ENCODE measurements at regions not wholly inside any gene's neighbourhood (a gene's known extent, or its start where the extent isn't known, plus 50 kb on each side); places are given as distances from the start of the nearest gene placed in this dataset.

DNA sequence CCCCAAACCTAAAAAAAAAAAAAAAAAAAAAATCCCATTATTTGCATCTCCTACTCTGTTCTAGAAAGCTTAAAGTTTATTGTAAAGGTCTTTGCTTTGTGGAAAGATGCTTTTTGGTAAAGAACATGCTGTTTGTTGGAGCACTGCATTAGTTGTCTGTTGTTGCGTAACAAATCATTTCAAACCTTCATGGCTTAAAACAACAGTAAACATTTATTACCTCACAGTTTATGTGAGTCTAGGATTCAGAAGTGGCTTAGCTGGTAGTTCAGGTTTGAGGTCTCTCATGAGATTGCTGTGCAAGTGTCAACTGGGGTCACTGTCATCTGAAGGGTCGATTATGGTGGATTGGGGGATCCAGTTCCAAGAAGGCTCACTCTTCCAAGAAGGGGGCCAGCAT, 155.2 kb upstream of the ZFP64 start:
- Histone ChIP-seq H3K27me3 (ENCODE audit: control insufficient read depth, insufficient read depth, low read length) (no peaks in the 10 kb centered on the region), H3K4me3 (ENCODE audit: low read depth, low read length) (no peak overlapping the region), H3K36me3 (ENCODE audit: control insufficient read depth, insufficient read depth, low read length) (no peaks in the 10 kb centered on the region)
- TF ChIP-seq, protein P1, sequence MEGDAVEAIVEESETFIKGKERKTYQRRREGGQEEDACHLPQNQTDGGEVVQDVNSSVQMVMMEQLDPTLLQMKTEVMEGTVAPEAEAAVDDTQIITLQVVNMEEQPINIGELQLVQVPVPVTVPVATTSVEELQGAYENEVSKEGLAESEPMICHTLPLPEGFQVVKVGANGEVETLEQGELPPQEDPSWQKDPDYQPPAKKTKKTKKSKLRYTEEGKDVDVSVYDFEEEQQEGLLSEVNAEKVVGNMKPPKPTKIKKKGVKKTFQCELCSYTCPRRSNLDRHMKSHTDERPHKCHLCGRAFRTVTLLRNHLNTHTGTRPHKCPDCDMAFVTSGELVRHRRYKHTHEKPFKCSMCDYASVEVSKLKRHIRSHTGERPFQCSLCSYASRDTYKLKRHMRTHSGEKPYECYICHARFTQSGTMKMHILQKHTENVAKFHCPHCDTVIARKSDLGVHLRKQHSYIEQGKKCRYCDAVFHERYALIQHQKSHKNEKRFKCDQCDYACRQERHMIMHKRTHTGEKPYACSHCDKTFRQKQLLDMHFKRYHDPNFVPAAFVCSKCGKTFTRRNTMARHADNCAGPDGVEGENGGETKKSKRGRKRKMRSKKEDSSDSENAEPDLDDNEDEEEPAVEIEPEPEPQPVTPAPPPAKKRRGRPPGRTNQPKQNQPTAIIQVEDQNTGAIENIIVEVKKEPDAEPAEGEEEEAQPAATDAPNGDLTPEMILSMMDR (IDR thresholded peaks at IDR 0.05; ENCODE audit: insufficient read depth, low read length, severe bottlenecking), result no peak
- DNase-seq (ENCODE audit: low read depth) (peak; percentile 7), FAIRE-seq (no peak)

DNA sequence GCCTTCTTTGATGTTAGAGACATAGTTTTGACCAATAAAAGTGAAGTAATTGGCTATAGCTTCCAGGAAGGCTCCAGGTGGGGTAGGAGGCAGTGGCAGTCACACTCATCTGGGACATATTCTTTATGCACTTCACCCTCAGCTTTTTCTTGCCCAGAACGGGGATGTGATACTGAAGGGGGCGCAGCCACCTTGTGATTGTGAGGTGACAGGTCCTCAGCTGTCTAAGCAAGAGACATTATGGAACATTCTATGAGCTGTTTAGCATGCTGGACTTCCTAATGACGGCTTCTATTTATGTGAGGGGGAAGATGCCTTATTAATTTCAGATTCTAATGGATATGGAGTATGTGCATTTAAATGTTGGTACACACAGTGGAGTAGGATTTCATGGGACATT, 151.3 kb upstream of the ZFP64 start:
- Histone ChIP-seq H3K36me3 (ENCODE audit: control insufficient read depth, insufficient read depth, low read length) (no peaks in the 10 kb centered on the region), H3K27me3 (ENCODE audit: control insufficient read depth, insufficient read depth, low read length) (no peaks in the 10 kb centered on the region), H3K4me3 (ENCODE audit: low read depth, low read length) (no peak overlapping the region)
- no peak for FAIRE-seq
- no peak for DNase-seq (ENCODE audit: low read depth)
- TF ChIP-seq, protein P1 (IDR thresholded peaks at IDR 0.05; ENCODE audit: insufficient read depth, low read length, severe bottlenecking), result no peak

DNA sequence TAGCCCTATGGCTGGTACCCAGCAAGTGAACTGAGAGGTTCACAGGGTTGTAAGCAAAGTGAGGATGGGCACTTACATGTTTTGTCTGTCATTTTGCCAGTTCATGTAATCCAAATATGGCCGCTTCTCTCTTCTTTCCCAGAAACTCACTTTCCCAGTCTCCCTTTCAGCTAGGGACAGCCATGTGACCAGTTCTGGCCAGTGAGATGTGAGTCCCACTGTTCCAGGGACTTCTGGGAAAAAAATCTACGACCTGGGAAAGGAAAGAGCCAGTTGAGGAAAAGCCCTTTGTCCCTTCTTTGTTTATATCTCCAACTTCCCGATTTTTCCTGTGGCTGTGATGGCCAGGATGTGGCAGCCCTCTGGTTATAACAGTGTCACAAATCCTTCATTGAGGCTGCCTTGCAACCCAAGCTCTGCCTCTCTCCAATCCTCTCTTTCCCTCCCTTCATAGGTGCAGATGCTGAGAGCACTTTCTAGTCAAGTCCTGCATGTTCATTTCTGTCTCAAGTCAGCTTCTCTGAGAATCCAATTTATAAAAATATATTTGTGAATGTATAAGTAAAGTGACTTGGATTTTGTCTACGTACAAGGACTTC, 148.6 kb upstream of the ZFP64 start:
- DNase-seq (ENCODE audit: low read depth) (no peak), FAIRE-seq (no peak)
- TF ChIP-seq, protein P1 (IDR thresholded peaks at IDR 0.05; ENCODE audit: insufficient read depth, low read length, severe bottlenecking), result no peak
- H3K27me3 ChIP-seq (ENCODE audit: control insufficient read depth, insufficient read depth, low read length), result no peaks in the 10 kb centered on the region
- no peaks in the 10 kb centered on the region for H3K36me3 ChIP-seq (ENCODE audit: control insufficient read depth, insufficient read depth, low read length)
- H3K4me3 ChIP-seq (ENCODE audit: low read depth, low read length), result no peak overlapping the region

DNA sequence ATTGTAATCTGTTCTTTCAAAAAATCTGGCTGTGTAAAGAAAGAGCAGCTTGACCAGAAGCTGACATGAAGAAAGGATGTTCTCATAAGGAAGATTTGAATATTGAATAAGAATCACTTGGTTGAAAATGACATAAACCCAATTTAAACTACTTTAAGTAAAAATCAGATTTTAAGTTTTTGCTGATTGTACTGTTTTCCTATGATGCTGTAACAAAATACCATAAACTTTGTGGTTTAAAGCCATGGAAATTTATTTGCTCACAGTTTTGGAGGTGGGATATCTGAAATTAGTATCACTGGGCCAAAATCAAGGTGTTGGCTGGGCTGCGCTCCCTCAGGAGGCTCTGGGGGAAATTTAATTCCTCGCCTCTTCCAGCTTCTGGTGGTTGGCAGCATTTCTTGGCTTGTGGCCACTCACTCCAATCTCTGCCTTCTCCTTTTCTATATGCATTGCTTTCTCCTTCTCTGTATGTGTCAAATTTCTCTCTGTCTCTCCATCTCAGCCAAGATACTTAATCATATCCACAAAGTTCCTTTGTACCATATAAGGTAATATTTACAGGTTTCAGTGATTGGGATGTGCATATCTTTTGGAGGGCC, 141.2 kb upstream of the ZFP64 start:
- no peak overlapping the region for H3K4me3 ChIP-seq (ENCODE audit: low read depth, low read length)
- no peaks in the 10 kb centered on the region for H3K36me3 ChIP-seq (ENCODE audit: control insufficient read depth, insufficient read depth, low read length)
- DNase-seq (ENCODE audit: low read depth) (no peak), FAIRE-seq (no peak)
- H3K27me3 ChIP-seq (ENCODE audit: control insufficient read depth, insufficient read depth, low read length), result no peaks in the 10 kb centered on the region
- TF ChIP-seq, protein P1 (IDR thresholded peaks at IDR 0.05; ENCODE audit: insufficient read depth, low read length, severe bottlenecking), result no peak

DNA sequence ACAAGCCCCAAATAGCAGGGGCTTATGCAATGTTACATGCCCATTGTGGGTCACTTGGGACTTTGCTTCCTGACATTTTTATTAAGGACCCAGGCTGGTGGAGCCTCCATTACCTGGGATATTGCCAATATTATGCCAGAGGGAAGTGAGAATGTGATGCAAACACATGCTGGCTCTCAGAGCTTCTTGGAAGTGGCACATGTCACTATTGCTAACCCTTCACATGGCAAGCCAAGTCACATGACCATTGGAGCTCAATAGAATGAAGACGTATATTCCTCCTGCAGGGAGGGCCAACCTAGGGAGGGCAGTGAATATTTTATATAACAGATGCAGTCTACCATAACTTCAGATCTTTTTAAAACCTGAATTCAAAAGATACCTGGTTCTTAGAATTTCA, 140.7 kb upstream of the ZFP64 start:
- TF ChIP-seq, protein P1 (IDR thresholded peaks at IDR 0.05; ENCODE audit: insufficient read depth, low read length, severe bottlenecking), result no peak
- Histone ChIP-seq H3K4me3 (ENCODE audit: low read depth, low read length) (no peak overlapping the region), H3K27me3 (ENCODE audit: control insufficient read depth, insufficient read depth, low read length) (no peaks in the 10 kb centered on the region), H3K36me3 (ENCODE audit: control insufficient read depth, insufficient read depth, low read length) (no peaks in the 10 kb centered on the region)
- FAIRE-seq, result no peak
- DNase-seq (ENCODE audit: low read depth), result no peak

DNA sequence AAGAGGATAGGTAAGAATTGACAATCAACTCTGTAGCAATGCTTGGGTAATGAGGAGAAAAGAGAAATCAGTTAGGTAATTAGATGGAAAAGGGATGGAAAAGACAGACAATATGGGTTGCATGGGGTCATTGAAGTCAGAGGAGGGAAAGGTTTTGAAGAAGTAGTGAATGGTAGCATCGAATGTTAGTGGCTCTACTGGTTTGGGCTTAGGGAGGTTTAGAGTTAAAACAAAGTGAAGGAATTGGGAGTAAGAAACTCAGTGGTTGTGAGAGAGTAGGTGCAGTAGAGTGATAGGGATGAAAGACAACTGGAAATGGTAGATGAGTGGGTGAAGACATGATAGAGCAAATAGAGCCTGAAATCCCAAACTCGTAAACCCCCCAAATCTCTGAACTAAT, 140.1 kb upstream of the ZFP64 start:
- no peak overlapping the region for H3K4me3 ChIP-seq (ENCODE audit: low read depth, low read length)
- no peak for FAIRE-seq
- TF ChIP-seq, protein P1 (IDR thresholded peaks at IDR 0.05; ENCODE audit: insufficient read depth, low read length, severe bottlenecking), result no peak
- no peaks in the 10 kb centered on the region for H3K27me3 ChIP-seq (ENCODE audit: control insufficient read depth, insufficient read depth, low read length)
- no peak for DNase-seq (ENCODE audit: low read depth)
- no peaks in the 10 kb centered on the region for H3K36me3 ChIP-seq (ENCODE audit: control insufficient read depth, insufficient read depth, low read length)

All from bronchial epithelial cell (primary cell).